Liver (tissue), 8 donors: ENCODE measurements at regions not wholly inside any gene's neighbourhood (a gene's known extent, or its start where the extent isn't known, plus 50 kb on each side); places are given as distances from the start of the nearest gene placed in this dataset.

Experiments used
- DNase-seq: peaks from one replicate; pipeline ENCODE4 v3.0.0-alpha.2; 2017; ENCODE audit warnings: low spot score
- H3K27ac ChIP-seq, 2 donors: one replicate each; pipeline ENCODE4 v1.7.0; 2013; ENCODE audit warnings: inconsistent platforms in 2 of 2, low read length in 2 of 2, control low read depth in 1 of 2, low read depth in 1 of 2, mild to moderate bottlenecking in 1 of 2
- H3K27me3 ChIP-seq, 4 donors: one replicate each; pipeline versions ENCODE4 v1.6.1 to v1.7.0; 2013; ENCODE audit warnings: low read length in 3 of 4, inconsistent platforms in 1 of 4, mild to moderate bottlenecking in 1 of 4, moderate library complexity in 1 of 4; ENCODE audit not compliant: control insufficient read depth in 4 of 4, insufficient read depth in 4 of 4
- H3K36me3 ChIP-seq, 4 donors: one replicate each; pipeline versions ENCODE4 v1.6.1 to v1.7.0; 2013; ENCODE audit warnings: low read length in 3 of 4, mild to moderate bottlenecking in 3 of 4, low read depth in 1 of 4, moderate library complexity in 1 of 4; ENCODE audit not compliant: control insufficient read depth in 4 of 4, insufficient read depth in 3 of 4
- H3K4me1 ChIP-seq, 4 donors: one replicate each; pipeline versions ENCODE4 v1.6.1 to v1.7.0; 2013; ENCODE audit warnings: low read length in 3 of 4, mild to moderate bottlenecking in 3 of 4, moderate library complexity in 1 of 4; ENCODE audit not compliant: control insufficient read depth in 4 of 4, insufficient read depth in 4 of 4
- H3K4me3 ChIP-seq, 3 donors: one replicate each; pipeline versions ENCODE4 v1.6.1 to v1.7.0; 2013; ENCODE audit warnings: low read length in 3 of 3, control low read depth in 1 of 3, low read depth in 1 of 3, mild to moderate bottlenecking in 1 of 3
- H3K9ac ChIP-seq, 2 donors: one replicate each; pipeline ENCODE4 v1.7.0; 2013; ENCODE audit warnings: low read length in 2 of 2, mild to moderate bottlenecking in 2 of 2, moderate library complexity in 2 of 2, control low read depth in 1 of 2, low read depth in 1 of 2
- H3K9me3 ChIP-seq, 4 donors: one replicate each; pipeline versions ENCODE4 v1.6.1 to v1.7.0; 2013; ENCODE audit warnings: low read length in 3 of 4; ENCODE audit not compliant: control insufficient read depth in 4 of 4
- EGR1 ChIP-seq, 2 donors: IDR thresholded peaks; 2 replicates each; pipeline ENCODE4 v1.6.1; 2016 to 2018; ENCODE audit warnings: antibody characterized with exemption in 2 of 2, low read depth in 2 of 2
- FOXA1 ChIP-seq: IDR thresholded peaks from 2 replicates; pipeline ENCODE4 v1.6.1; 2016; ENCODE audit warnings: antibody characterized with exemption
- FOXA2 ChIP-seq: IDR thresholded peaks from 2 replicates; pipeline ENCODE4 v1.6.1; 2016; ENCODE audit warnings: antibody characterized with exemption
- GABPA ChIP-seq, 2 donors: IDR thresholded peaks in 1 of 2; conservative IDR thresholded peaks in 1 of 2; 2 replicates each; pipeline ENCODE4 v1.6.1; 2016; ENCODE audit warnings: antibody characterized with exemption in 2 of 2, mild to moderate bottlenecking in 1 of 2, moderate library complexity in 1 of 2
- HNF4A ChIP-seq, 2 donors: conservative IDR thresholded peaks; 2 replicates each; pipeline ENCODE4 v1.6.1; 2016; ENCODE audit warnings: antibody characterized with exemption in 2 of 2, mild to moderate bottlenecking in 2 of 2
- HNF4G ChIP-seq: IDR thresholded peaks from 2 replicates; pipeline ENCODE4 v1.6.1; 2016; ENCODE audit warnings: antibody characterized with exemption
- JUND ChIP-seq, 2 donors: IDR thresholded peaks; 2 replicates each; pipeline ENCODE4 v1.6.1; 2016; ENCODE audit warnings: antibody characterized with exemption in 2 of 2
- RAD21 ChIP-seq, 2 donors: IDR thresholded peaks; 2 replicates each; pipeline ENCODE4 v1.6.1; 2016; ENCODE audit warnings: antibody characterized with exemption in 2 of 2, mild to moderate bottlenecking in 2 of 2
- SP1 ChIP-seq: IDR thresholded peaks from 2 replicates; pipeline ENCODE4 v1.6.1; 2018; ENCODE audit warnings: antibody characterized with exemption, mild to moderate bottlenecking
- TAF1 ChIP-seq: conservative IDR thresholded peaks from 2 replicates; pipeline ENCODE4 v1.6.1; 2016; ENCODE audit warnings: antibody characterized with exemption, mild to moderate bottlenecking
- YY1 ChIP-seq: IDR thresholded peaks from 2 replicates; pipeline ENCODE4 v1.6.1; 2016; ENCODE audit warnings: antibody characterized with exemption, mild to moderate bottlenecking
- whole genome bisulfite sequencing: extraction: QIAGEN DNeasy Blood & Tissue Kit; methylation state at CpG from one replicate; pipeline ENCODE4 v1.1.7; 2013; 5-methylcytosine and 5-hydroxymethylcytosine counted together
- TF ChIP-seq, protein P1 (sequence below): IDR thresholded peaks from 2 replicates; pipeline ENCODE4 v1.6.1; 2016; ENCODE audit warnings: antibody characterized with exemption
- TF ChIP-seq, protein P2 (sequence below): IDR thresholded peaks from 2 replicates; pipeline ENCODE4 v1.6.1; 2016; ENCODE audit warnings: antibody characterized with exemption
- TF ChIP-seq, protein P3 (sequence below): fragments of 150-350 bp; IDR thresholded peaks from 2 replicates; pipeline ENCODE4 v1.5.1; 2017; ENCODE audit warnings: improper control_type of control experiment, low read depth, low read length; ENCODE audit not compliant: missing input control
- TF ChIP-seq, protein P4 (sequence below): IDR thresholded peaks from 2 replicates; pipeline ENCODE4 v1.6.1; 2016; ENCODE audit warnings: antibody characterized with exemption, mild to moderate bottlenecking
- donor health status: healthy.
- donor health status: healthy.
- donor health status: healthy.
- donor health status: healthy.
- donor health status: healthy.

DNA sequence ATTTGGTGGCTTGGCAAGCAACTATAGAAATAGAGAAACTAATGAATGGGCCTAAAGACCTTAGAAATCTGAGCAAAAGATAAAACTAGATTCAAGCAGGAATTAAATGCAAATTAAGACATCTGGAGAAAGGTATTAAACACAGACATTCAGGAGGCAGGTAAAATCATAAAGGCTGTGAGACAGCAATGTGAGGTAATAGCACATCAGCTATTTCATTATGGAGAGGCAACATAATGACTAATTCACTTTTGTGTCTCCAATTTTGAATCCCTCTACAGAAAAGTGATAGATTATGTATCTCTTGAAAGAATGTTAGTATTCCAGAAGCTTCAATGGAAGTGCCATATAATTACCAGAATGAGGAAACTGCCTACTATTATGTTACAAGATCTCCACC, 175.9 kb upstream of the LRIG3 start:
- H3K4me3 ChIP-seq: no peak overlapping the region
- H3K27ac ChIP-seq: no peak overlapping the region
- H3K9ac ChIP-seq: no peak overlapping the region
- H3K36me3 ChIP-seq: no peaks in the 10 kb centered on the region
- no peaks in the 10 kb centered on the region for H3K27me3 ChIP-seq
- TF ChIP-seq FOXA1 (no peak), SP1 (no peak), JUND (IDR thresholded peaks at IDR 0.05) (no peak), GABPA (IDR thresholded peaks at IDR 0.05 in 1 of 2, conservative IDR thresholded peaks at IDR 0.05 in 1 of 2) (no peak), FOXA2 (no peak), RAD21 (IDR thresholded peaks at IDR 0.05) (no peak), TAF1 (no peak), HNF4A (conservative IDR thresholded peaks at IDR 0.05) (no peak), YY1 (no peak), HNF4G (no peak)
- TF ChIP-seq, protein P1, sequence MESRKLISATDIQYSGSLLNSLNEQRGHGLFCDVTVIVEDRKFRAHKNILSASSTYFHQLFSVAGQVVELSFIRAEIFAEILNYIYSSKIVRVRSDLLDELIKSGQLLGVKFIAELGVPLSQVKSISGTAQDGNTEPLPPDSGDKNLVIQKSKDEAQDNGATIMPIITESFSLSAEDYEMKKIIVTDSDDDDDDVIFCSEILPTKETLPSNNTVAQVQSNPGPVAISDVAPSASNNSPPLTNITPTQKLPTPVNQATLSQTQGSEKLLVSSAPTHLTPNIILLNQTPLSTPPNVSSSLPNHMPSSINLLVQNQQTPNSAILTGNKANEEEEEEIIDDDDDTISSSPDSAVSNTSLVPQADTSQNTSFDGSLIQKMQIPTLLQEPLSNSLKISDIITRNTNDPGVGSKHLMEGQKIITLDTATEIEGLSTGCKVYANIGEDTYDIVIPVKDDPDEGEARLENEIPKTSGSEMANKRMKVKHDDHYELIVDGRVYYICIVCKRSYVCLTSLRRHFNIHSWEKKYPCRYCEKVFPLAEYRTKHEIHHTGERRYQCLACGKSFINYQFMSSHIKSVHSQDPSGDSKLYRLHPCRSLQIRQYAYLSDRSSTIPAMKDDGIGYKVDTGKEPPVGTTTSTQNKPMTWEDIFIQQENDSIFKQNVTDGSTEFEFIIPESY: no peak
- TF ChIP-seq, protein P2, sequence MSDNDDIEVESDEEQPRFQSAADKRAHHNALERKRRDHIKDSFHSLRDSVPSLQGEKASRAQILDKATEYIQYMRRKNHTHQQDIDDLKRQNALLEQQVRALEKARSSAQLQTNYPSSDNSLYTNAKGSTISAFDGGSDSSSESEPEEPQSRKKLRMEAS: no peak
- TF ChIP-seq, protein P3, sequence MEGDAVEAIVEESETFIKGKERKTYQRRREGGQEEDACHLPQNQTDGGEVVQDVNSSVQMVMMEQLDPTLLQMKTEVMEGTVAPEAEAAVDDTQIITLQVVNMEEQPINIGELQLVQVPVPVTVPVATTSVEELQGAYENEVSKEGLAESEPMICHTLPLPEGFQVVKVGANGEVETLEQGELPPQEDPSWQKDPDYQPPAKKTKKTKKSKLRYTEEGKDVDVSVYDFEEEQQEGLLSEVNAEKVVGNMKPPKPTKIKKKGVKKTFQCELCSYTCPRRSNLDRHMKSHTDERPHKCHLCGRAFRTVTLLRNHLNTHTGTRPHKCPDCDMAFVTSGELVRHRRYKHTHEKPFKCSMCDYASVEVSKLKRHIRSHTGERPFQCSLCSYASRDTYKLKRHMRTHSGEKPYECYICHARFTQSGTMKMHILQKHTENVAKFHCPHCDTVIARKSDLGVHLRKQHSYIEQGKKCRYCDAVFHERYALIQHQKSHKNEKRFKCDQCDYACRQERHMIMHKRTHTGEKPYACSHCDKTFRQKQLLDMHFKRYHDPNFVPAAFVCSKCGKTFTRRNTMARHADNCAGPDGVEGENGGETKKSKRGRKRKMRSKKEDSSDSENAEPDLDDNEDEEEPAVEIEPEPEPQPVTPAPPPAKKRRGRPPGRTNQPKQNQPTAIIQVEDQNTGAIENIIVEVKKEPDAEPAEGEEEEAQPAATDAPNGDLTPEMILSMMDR: no peak
- TF ChIP-seq, protein P4, sequence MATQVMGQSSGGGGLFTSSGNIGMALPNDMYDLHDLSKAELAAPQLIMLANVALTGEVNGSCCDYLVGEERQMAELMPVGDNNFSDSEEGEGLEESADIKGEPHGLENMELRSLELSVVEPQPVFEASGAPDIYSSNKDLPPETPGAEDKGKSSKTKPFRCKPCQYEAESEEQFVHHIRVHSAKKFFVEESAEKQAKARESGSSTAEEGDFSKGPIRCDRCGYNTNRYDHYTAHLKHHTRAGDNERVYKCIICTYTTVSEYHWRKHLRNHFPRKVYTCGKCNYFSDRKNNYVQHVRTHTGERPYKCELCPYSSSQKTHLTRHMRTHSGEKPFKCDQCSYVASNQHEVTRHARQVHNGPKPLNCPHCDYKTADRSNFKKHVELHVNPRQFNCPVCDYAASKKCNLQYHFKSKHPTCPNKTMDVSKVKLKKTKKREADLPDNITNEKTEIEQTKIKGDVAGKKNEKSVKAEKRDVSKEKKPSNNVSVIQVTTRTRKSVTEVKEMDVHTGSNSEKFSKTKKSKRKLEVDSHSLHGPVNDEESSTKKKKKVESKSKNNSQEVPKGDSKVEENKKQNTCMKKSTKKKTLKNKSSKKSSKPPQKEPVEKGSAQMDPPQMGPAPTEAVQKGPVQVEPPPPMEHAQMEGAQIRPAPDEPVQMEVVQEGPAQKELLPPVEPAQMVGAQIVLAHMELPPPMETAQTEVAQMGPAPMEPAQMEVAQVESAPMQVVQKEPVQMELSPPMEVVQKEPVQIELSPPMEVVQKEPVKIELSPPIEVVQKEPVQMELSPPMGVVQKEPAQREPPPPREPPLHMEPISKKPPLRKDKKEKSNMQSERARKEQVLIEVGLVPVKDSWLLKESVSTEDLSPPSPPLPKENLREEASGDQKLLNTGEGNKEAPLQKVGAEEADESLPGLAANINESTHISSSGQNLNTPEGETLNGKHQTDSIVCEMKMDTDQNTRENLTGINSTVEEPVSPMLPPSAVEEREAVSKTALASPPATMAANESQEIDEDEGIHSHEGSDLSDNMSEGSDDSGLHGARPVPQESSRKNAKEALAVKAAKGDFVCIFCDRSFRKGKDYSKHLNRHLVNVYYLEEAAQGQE: no peak
- H3K9me3 ChIP-seq: no peaks in the 10 kb centered on the region
- no peaks in the 10 kb centered on the region for H3K4me1 ChIP-seq
- no peak for DNase-seq

DNA sequence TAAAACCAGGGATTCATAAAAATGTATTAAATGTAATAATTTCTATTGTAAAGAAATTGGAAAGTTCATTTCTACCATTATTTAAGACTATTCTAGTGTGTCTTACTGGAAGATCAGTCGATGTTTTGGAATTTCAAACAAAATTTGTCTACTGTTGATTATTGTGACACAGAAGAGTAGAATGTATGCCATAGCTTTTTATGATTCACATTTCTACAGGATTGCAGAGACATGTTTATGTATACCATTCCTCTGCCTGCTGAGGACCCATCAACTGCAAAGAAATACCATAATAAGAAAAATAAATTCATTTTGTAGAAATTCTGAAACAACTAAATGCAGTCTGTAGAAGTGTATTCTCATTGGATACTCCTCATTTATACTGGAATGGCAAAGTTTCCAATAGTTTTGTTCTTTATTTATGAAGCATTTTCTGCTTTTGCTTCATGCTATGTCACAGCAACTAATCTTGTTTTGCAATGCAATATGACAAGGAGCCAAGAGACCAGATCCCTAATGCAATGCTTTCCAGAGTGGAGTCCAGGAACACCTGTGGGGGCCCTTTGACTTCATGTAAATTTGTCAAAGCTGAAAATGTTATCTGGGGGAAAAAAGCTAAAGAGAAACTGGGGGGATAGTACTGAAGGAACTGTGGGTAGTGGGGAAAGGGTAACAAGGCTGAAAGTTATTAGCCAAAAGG, 172.9 kb upstream of the LRIG3 start:
- 99% methylated on average over 1 of the region's 1 CpG for WGBS
- Histone ChIP-seq H3K27ac (no peak overlapping the region), H3K27me3 (no peaks in the 10 kb centered on the region), H3K9ac (no peak overlapping the region), H3K4me3 (no peak overlapping the region), H3K9me3 (no peaks in the 10 kb centered on the region), H3K4me1 (no peaks in the 10 kb centered on the region), H3K36me3 (no peaks in the 10 kb centered on the region)
- TF ChIP-seq EGR1 (IDR thresholded peaks at IDR 0.05; ENCODE audit: low read depth in 2 of 2): no peak
- no peak for TF ChIP-seq YY1
- TF ChIP-seq, protein P1: no peak
- no peak for TF ChIP-seq JUND (IDR thresholded peaks at IDR 0.05)
- no peak for DNase-seq
